HG02852 (cell line): ENCODE measurements at regions not wholly inside any gene's neighbourhood (a gene's known extent, or its start where the extent isn't known, plus 50 kb on each side); places are given as distances from the start of the nearest gene placed in this dataset.

Source experiments
- ATAC-seq: cut with Tn5 transposase; IDR thresholded peaks from one replicate; pipeline ENCODE4 v1.9.1; 2021; ENCODE audit warnings: mild to moderate bottlenecking, moderate library complexity; ENCODE audit not compliant: unreplicated experiment

GRCh38 chr3:68062926-68063325 is 408.5 kb upstream of the SUCLG2 start:
- ATAC-seq, result no peak

DNA sequence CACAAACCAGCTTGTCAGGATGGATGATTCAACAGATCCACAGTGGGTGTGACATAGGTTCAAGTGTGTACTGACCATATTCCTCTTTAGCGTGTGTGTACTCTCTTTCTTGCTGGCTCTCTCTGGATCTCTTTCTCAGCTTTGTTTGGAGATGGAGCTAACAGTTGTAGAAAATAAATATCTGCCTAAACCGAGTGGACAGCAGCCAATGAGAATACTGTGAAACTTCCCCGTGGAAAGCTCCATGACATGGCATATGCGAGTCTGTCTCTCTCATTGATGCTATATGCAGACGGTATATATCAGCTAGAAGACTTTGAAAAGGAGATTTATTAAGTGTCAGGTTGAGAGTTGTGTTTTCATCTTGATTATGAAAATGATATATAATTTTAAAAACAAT is 406.5 kb upstream of the SUCLG2 start:
- no peak for ATAC-seq

- ATAC-seq, result no peak
Observed at GRCh38 chr3:68060191-68060590, 405.8 kb upstream of the SUCLG2 start.

- no peak for ATAC-seq
Observed at GRCh38 chr3:68059628-68060152, 405.3 kb upstream of the SUCLG2 start.

DNA sequence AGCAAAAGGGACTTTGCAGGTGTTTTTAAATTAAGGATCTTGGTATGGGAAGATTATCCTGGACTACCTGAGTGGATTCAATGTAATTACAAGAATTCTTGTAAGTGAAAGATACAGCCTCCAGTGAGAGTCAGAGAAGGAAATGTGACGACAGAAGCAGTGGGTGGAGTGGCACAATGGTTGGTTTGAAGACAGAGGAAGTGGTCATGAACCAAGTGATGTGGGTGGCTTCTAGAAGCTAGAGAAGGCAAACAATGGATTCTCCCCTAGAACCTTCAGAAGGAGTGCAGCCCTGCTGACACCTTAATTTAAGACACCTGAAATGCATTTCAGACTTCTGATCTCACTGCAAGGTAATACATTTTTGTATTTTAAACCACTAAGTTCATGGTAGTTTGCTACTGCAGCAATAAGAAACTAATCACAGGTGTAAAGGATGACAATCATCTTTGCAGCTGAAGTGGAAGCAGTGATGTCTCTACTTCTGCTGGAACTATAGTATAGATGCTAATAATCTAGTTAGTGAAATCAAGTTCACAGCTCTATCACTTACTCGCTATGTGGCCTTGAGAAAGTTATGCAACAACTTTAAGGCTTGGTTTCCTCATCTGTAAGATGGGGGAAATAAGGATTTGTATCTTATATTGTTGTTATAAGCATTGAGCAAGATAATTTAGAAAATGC is 403.4 kb upstream of the SUCLG2 start:
- ATAC-seq, result no peak

- no peak for ATAC-seq
Observed at GRCh38 chr3:68056556-68056955, 402.1 kb upstream of the SUCLG2 start.

GRCh38 chr3:68055215-68055614 is 400.8 kb upstream of the SUCLG2 start:
- no peak for ATAC-seq

GRCh38 chr3:68049776-68050175 is 395.4 kb upstream of the SUCLG2 start:
- ATAC-seq, result no peak

GRCh38 chr3:68045976-68046375 is 391.6 kb upstream of the SUCLG2 start:
- ATAC-seq, result no peak

DNA sequence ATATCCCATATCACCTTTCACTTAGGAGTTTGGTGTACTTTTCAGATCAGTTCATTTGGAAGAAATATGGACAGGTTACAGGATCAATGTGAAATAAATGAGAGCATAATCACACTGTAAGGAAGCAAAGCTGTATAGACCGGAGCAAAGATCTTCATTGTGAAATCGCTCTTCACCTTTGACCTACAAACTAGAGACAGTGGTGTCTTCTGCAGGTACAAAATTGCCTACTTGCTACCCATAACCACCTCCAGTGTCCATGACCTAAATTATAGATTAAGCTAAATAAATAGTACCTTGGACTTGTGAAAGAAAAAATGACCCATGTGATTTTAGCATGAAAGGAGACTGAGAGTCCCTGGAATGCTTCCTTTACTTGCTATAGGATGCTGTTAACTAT is 379.5 kb upstream of the SUCLG2 start:
- ATAC-seq, result no peak

- no peak for ATAC-seq
Observed at GRCh38 chr3:68032209-68032608, 377.8 kb upstream of the SUCLG2 start.

GRCh38 chr3:68025189-68025588 is 370.8 kb upstream of the SUCLG2 start:
- ATAC-seq, result no peak

DNA sequence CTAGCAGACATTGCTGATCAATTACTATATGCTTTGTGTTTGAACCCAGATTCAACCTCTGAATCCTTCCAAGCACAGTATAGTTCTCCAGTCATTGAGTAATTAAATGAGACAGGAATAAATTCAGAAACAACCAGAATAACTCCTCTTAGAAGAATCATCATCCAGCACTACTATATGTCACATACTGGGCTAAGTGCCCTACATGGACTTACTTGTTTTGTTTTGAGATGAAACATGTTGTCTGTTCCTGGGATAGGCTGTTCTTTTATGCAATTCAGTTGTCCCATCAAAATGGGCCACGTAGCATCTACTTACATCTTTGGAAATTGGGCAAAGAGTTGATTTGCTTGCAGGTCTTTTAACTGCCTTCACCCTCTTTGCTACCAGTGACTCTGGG is 365.5 kb upstream of the SUCLG2 start:
- no peak for ATAC-seq

- ATAC-seq, result no peak
Observed at GRCh38 chr3:68018275-68018674, 363.9 kb upstream of the SUCLG2 start.

DNA sequence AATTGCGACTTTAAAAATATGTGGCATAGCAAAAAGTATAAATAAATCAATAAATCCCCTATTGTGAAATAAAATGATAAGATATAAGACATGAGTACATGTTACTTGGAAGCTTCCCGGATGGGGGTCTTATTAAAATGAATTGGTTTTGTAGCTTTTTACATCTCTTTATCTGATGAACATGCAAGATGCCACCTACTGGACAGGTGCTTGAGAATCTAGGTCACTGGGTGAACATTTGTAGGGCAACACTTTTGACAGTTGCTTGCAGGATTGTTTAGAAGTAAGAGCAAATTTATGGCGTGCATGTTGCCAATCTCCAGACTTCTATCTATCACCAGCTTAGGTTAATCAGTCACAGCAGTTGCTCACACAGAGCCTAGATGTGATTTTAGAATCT is 362.7 kb upstream of the SUCLG2 start:
- ATAC-seq, result no peak

DNA sequence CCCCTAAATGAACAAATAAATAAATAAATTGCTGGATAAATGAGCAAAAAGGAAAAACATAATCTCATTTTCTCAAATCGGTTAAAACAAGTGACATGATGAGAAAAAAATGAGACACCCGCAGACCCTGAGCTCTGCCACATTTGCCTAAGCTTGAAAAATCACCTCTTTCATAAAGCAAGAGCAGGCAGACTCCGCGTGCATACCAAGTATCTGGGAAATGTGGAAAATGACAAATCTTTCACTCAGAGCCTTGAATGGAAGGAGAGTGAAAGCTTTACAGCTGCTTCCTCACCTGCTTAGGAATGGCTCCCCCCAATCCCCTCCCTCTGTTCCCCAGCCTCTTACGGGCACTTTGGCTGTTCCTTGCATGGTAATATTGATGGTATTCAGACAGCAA is 355.5 kb upstream of the SUCLG2 start:
- no peak for ATAC-seq

GRCh38 chr3:68007621-68008226 is 353.3 kb upstream of the SUCLG2 start:
- ATAC-seq, result no peak

- no peak for ATAC-seq
Observed at GRCh38 chr3:68006646-68007045, 352.2 kb upstream of the SUCLG2 start.

DNA sequence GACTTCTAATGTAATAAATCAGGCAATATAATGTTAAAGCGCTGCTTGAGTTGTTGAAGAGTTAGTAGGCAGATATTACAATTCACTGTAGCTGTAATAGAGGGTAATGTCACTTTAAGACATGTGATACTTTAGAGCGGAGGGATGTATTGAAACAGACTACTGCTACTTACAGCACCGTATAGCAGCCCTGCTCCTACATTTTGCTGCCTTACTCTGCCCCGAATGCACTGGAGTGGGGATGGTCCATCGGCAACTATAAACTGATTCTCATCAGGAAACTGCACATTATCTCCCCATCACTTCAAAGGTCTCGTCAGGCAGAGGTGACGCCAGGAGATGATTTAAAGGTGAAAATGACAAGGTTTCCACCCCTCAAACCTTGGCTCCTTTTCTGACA is 349.7 kb upstream of the SUCLG2 start:
- no peak for ATAC-seq

DNA sequence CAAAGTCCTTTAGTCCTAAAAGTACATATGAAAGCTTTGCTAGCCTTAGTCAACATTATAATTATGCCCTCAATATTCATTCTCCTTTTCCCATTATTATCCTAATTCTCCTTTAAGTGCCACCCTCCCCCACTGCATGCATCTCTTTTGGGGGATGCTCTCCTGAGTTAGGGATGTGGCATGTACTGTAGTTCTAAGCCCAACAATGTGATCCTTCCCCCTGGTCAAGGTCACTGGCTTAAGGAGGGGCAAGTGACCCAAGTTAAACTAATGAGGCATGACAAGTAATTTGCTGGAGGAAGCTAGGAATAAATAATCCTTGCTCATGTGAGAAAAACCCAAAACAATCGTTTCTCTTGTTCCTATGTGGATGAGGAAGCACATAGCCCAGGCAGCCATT is 343.9 kb upstream of the SUCLG2 start:
- no peak for ATAC-seq

- ATAC-seq, result no peak
Observed at GRCh38 chr3:67995206-67995605, 340.8 kb upstream of the SUCLG2 start.

GRCh38 chr3:67986706-67987105 is 332.3 kb upstream of the SUCLG2 start:
- ATAC-seq, result no peak

DNA sequence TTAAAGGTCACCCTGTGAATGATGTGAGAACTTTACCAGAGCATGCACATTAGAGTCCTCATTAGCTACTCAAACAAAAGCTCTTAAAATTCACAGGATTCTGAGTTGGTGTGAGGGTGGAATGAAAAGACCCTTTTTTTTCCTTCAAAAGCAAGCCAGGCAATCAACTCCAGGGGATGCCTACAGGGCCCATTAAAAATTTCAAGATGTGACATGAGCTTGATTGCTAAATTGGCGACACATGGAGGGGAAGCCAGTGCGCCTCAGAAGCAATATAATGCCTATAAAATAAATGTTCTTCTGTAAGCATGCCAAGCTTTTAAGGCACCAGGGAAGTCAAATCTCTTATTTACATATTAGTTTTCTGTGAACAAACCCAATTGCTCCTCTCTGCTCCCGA is 328.8 kb upstream of the SUCLG2 start:
- ATAC-seq, result no peak
